ENCODE measurements at regions not wholly inside any gene's neighbourhood (a gene's known extent, or its start where the extent isn't known, plus 50 kb on each side); places are given as distances from the start of the nearest gene placed in this dataset.

- Histone ChIP-seq H3K4me2 (ENCODE audit: low read length) (no peak overlapping the region), H3K27ac (ENCODE audit: low read depth, low read length) (no peak overlapping the region), H3K27me3 (ENCODE audit: insufficient read depth, low read length) (peaks cover 31% of the 10 kb centered on the region), H3K79me2 (ENCODE audit: insufficient read depth, low read length) (no peaks in the 10 kb centered on the region), H3K4me1 (ENCODE audit: control insufficient read depth in 1 of 2, insufficient read depth in 2 of 2, low read length in 2 of 2) (no peaks in the 10 kb centered on the region), H3K4me3 (replicated peaks in 1 of 2; ENCODE audit: low read depth in 1 of 2, low read length in 2 of 2) (no peak overlapping the region), H3K9me3 (ENCODE audit: control insufficient read depth in 1 of 2, insufficient read depth in 1 of 2, low read depth in 1 of 2, low read length in 2 of 2) (no peaks in the 10 kb centered on the region), H2AFZ (ENCODE audit: low read depth, low read length, poor library complexity, severe bottlenecking) (no peak overlapping the region), H3K9ac (ENCODE audit: low read length) (no peak overlapping the region), H3K9me2 (ENCODE audit: insufficient read depth) (no peaks in the 10 kb centered on the region), H4K20me1 (ENCODE audit: insufficient read depth) (no peaks in the 10 kb centered on the region), H3K36me3 (ENCODE audit: control insufficient read depth in 1 of 2, insufficient read depth in 2 of 2, low read length in 2 of 2) (no peaks in the 10 kb centered on the region)
- BruUV-seq (replicated peaks) = no TSS peak
- intact Hi-C loops (cut with micrococcal nuclease) = no loop called here
- no peak for DNase-seq (ENCODE audit: low read depth, low spot score)
- ChIA-PET RAD21 (ENCODE audit: low non-redundant PET in 1 of 2, low total read pairs in 2 of 2, uncharacterized antibody in 2 of 2, unreplicated experiment in 2 of 2) (no interaction called here), POLR2A (no interaction called here), CTCF (no interaction called here)
- no peak for TF ChIP-seq JUND (IDR thresholded peaks at IDR 0.05)
- TF ChIP-seq ELF1 (IDR thresholded peaks at IDR 0.05; ENCODE audit: borderline replicate concordance, low read depth) = no peak
- no peak for TF ChIP-seq YY1 (IDR thresholded peaks at IDR 0.05; ENCODE audit: extremely low read depth, insufficient replicate concordance, low read depth, low read length)
- TF ChIP-seq REST (IDR thresholded peaks at IDR 0.05; ENCODE audit: low read depth) = no peak
- TF ChIP-seq POLR2AphosphoS5 (IDR thresholded peaks at IDR 0.05; ENCODE audit: low read depth, low read length) = no peak
- no peak for TF ChIP-seq POLR2A (IDR thresholded peaks at IDR 0.05; ENCODE audit: borderline replicate concordance, extremely low read depth, insufficient read depth, insufficient read length)
- no peak for TF ChIP-seq SP1 (IDR thresholded peaks at IDR 0.05; ENCODE audit: low read depth)
- no peak for TF ChIP-seq ZNF274 (IDR thresholded peaks at IDR 0.05; ENCODE audit: low read depth, low read length)
- no peak for TF ChIP-seq TCF7L2 (IDR thresholded peaks at IDR 0.05; ENCODE audit: borderline replicate concordance, extremely low read depth, insufficient read depth, insufficient read length)
- no peak for TF ChIP-seq EGR1 (IDR thresholded peaks at IDR 0.05; ENCODE audit: low read depth)
- TF ChIP-seq MAX (IDR thresholded peaks at IDR 0.05) = no peak
- no peak for TF ChIP-seq ZFX (IDR thresholded peaks at IDR 0.05)
- no peak for TF ChIP-seq FOSL1 (IDR thresholded peaks at IDR 0.05; ENCODE audit: low read depth)
- no peak for ATAC-seq
These were observed 120.3 kb downstream of the RBFOX3 start for GRCh38 chr17:79490530-79490929.
